Mesenchymal stem cell (in vitro differentiated cells and primary cell): ENCODE measurements at regions not wholly inside any gene's neighbourhood (a gene's known extent, or its start where the extent isn't known, plus 50 kb on each side); places are given as distances from the start of the nearest gene placed in this dataset.

ENCODE experiments used
- DNase-seq: peaks from one replicate; pipeline ENCODE4 v3.0.0-alpha.2; 2013
- H2AFZ ChIP-seq: one replicate; pipeline ENCODE4 v1.6.1; 2013; ENCODE audit warnings: low read depth, mild to moderate bottlenecking, control low read depth, inconsistent platforms, low read length, moderate library complexity
- H2AK5ac ChIP-seq: 2 replicates; pipeline ENCODE4 v1.6.1; 2013; ENCODE audit warnings: low read length, moderate library complexity, mild to moderate bottlenecking, inconsistent platforms; ENCODE audit not compliant: severe bottlenecking
- H2BK120ac ChIP-seq: one replicate; pipeline ENCODE4 v1.6.1; 2013; ENCODE audit warnings: low read depth, mild to moderate bottlenecking, inconsistent platforms, low read length, moderate library complexity
- H2BK12ac ChIP-seq, 2 experiments: one replicate each; pipeline ENCODE4 v1.6.1; 2013; ENCODE audit warnings: inconsistent platforms in 2 of 2, low read length in 2 of 2, mild to moderate bottlenecking in 2 of 2, moderate library complexity in 2 of 2, control low read depth in 1 of 2
- H2BK15ac ChIP-seq: one replicate; pipeline ENCODE4 v1.6.1; 2013; ENCODE audit warnings: mild to moderate bottlenecking, low read depth, inconsistent platforms; ENCODE audit not compliant: poor library complexity, severe bottlenecking
- H2BK5ac ChIP-seq: 2 replicates; pipeline ENCODE4 v1.6.1; 2013; ENCODE audit warnings: low read depth, mild to moderate bottlenecking, low read length, control low read depth, inconsistent platforms; ENCODE audit not compliant: poor library complexity, severe bottlenecking
- H3K14ac ChIP-seq, 2 experiments: one replicate each; pipeline ENCODE4 v1.6.1; 2013; ENCODE audit warnings: inconsistent platforms in 2 of 2, low read length in 2 of 2, control low read depth in 1 of 2, mild to moderate bottlenecking in 1 of 2, moderate library complexity in 1 of 2
- H3K18ac ChIP-seq, 2 experiments: one replicate each; pipeline ENCODE4 v1.6.1; 2013; ENCODE audit warnings: inconsistent platforms in 2 of 2, low read length in 2 of 2, control low read depth in 1 of 2, low read depth in 1 of 2, mild to moderate bottlenecking in 1 of 2
- H3K23ac ChIP-seq, 2 experiments: one replicate each; pipeline ENCODE4 v1.6.1; 2013; ENCODE audit warnings: inconsistent platforms in 2 of 2, low read length in 2 of 2, mild to moderate bottlenecking in 2 of 2, moderate library complexity in 2 of 2, control low read depth in 1 of 2
- H3K27ac ChIP-seq: 2 replicates; pipeline ENCODE4 v1.5.1; 2013; ENCODE audit warnings: mild to moderate bottlenecking, moderate library complexity, low read length, control low read depth, inconsistent platforms; ENCODE audit not compliant: poor library complexity, severe bottlenecking
- H3K27me3 ChIP-seq, 2 experiments: 2 replicates each; pipeline versions ENCODE4 v1.6.1 to v1.7.0; 2013; ENCODE audit warnings: low read length in 2 of 2, mild to moderate bottlenecking in 2 of 2, moderate library complexity in 2 of 2, control low read depth in 1 of 2, inconsistent platforms in 1 of 2; ENCODE audit not compliant: control insufficient read depth in 1 of 2, insufficient read depth in 1 of 2
- H3K36me3 ChIP-seq, 2 experiments: 2 replicates each; pipeline versions ENCODE4 v1.6.1 to v1.7.0; 2013; ENCODE audit warnings: low read length in 2 of 2, control low read depth in 1 of 2, inconsistent platforms in 1 of 2, low read depth in 1 of 2, mild to moderate bottlenecking in 1 of 2; ENCODE audit not compliant: insufficient read depth in 2 of 2, control insufficient read depth in 1 of 2
- H3K4ac ChIP-seq, 2 experiments: one replicate each; pipeline ENCODE4 v1.6.1; 2013; ENCODE audit warnings: inconsistent platforms in 2 of 2, low read length in 2 of 2, mild to moderate bottlenecking in 2 of 2, moderate library complexity in 2 of 2, control low read depth in 1 of 2, low read depth in 1 of 2
- H3K4me1 ChIP-seq: 2 replicates; pipeline ENCODE4 v1.6.1; 2013; ENCODE audit warnings: low read depth, low read length, control low read depth; ENCODE audit not compliant: control insufficient read depth, insufficient read depth
- H3K4me2 ChIP-seq: 2 replicates; pipeline ENCODE4 v1.6.1; 2013; ENCODE audit warnings: low read length, mild to moderate bottlenecking, inconsistent platforms; ENCODE audit not compliant: poor library complexity, severe bottlenecking
- H3K4me3 ChIP-seq, 2 experiments: 2 replicates each; pipeline versions ENCODE4 v1.5.1 to v1.7.0; 2013; ENCODE audit warnings: low read length in 2 of 2, mild to moderate bottlenecking in 2 of 2, control low read depth in 1 of 2, low read depth in 1 of 2; ENCODE audit not compliant: insufficient read depth in 1 of 2
- H3K79me1 ChIP-seq: replicated peaks from 2 replicates; pipeline ENCODE4 v1.6.1; 2013; ENCODE audit warnings: mild to moderate bottlenecking, control low read depth, low read length, inconsistent platforms; ENCODE audit not compliant: poor library complexity, severe bottlenecking
- H3K9ac ChIP-seq: 2 replicates; pipeline ENCODE4 v1.7.0; 2013; ENCODE audit warnings: mild to moderate bottlenecking, low read length, moderate library complexity
- H3K9me3 ChIP-seq: 2 replicates; pipeline ENCODE4 v1.7.0; 2013; ENCODE audit warnings: mild to moderate bottlenecking, low read length; ENCODE audit not compliant: control insufficient read depth
- H4K8ac ChIP-seq: one replicate; pipeline ENCODE4 v1.6.1; 2013; ENCODE audit warnings: inconsistent platforms, mild to moderate bottlenecking, low read length, moderate library complexity
- H4K91ac ChIP-seq: one replicate; pipeline ENCODE4 v1.6.1; 2013; ENCODE audit warnings: mild to moderate bottlenecking, low read length, inconsistent platforms
- WGBS: methylation state at CpG from one replicate; pipeline ENCODE4 v1.1.7; 2013; ENCODE audit warnings: mixed read lengths; 5-methylcytosine and 5-hydroxymethylcytosine counted together

GRCh38 chr17:72175787-72176515 is 55.1 kb downstream of the SOX9 start:
- no peaks in the 10 kb centered on the region for H3K79me1 ChIP-seq
- no peak overlapping the region for H3K27ac ChIP-seq
- no peak for DNase-seq
- no peak overlapping the region for H2BK120ac ChIP-seq
- H3K4ac ChIP-seq, result no peak overlapping the region
- no peak overlapping the region for H2BK5ac ChIP-seq
- WGBS, result 79% methylated on average over 11 of the region's 12 CpGs
- no peak overlapping the region for H3K18ac ChIP-seq
- no peak overlapping the region for H2BK15ac ChIP-seq
- H2AFZ ChIP-seq, result no peak overlapping the region
- no peak overlapping the region for H4K8ac ChIP-seq
- H3K9me3 ChIP-seq, result no peaks in the 10 kb centered on the region
- H3K27me3 ChIP-seq, result peaks cover 5% of the 10 kb centered on the region in 2 experiments
- peaks cover 4% of the 10 kb centered on the region for H3K4me1 ChIP-seq
- no peak overlapping the region for H2BK12ac ChIP-seq
- no peak overlapping the region for H2AK5ac ChIP-seq
- no peak overlapping the region for H3K9ac ChIP-seq
- H3K14ac ChIP-seq, result no peak overlapping the region
- H3K36me3 ChIP-seq, result no peaks in the 10 kb centered on the region
- no peak overlapping the region for H3K4me2 ChIP-seq
- H3K23ac ChIP-seq, result no peak overlapping the region
- H3K4me3 ChIP-seq, result no peak overlapping the region
- H4K91ac ChIP-seq, result no peak overlapping the region

GRCh38 chr17:72176516-72176851 is 55.7 kb downstream of the SOX9 start:
- H4K91ac ChIP-seq, result no peak overlapping the region
- H3K36me3 ChIP-seq, result no peaks in the 10 kb centered on the region
- H3K4me3 ChIP-seq, result no peak overlapping the region
- H3K18ac ChIP-seq, result no peak overlapping the region
- H3K27ac ChIP-seq, result no peak overlapping the region
- peaks cover 4% of the 10 kb centered on the region for H3K4me1 ChIP-seq
- no peak overlapping the region for H3K14ac ChIP-seq
- H4K8ac ChIP-seq, result no peak overlapping the region
- H3K4me2 ChIP-seq, result no peak overlapping the region
- no peak overlapping the region for H2BK15ac ChIP-seq
- H3K9ac ChIP-seq, result no peak overlapping the region
- H3K27me3 ChIP-seq, result peaks cover 5% of the 10 kb centered on the region in 2 experiments
- H2AFZ ChIP-seq, result no peak overlapping the region
- no peak for DNase-seq
- no peak overlapping the region for H2AK5ac ChIP-seq
- WGBS, result 80% methylated on average over 2 of the region's 3 CpGs
- H2BK12ac ChIP-seq, result no peak overlapping the region
- H3K79me1 ChIP-seq, result no peaks in the 10 kb centered on the region
- no peak overlapping the region for H2BK120ac ChIP-seq
- H3K4ac ChIP-seq, result no peak overlapping the region
- no peak overlapping the region for H2BK5ac ChIP-seq
- H3K9me3 ChIP-seq, result no peaks in the 10 kb centered on the region
- no peak overlapping the region for H3K23ac ChIP-seq

- H3K14ac ChIP-seq, result no peak overlapping the region
- H3K36me3 ChIP-seq, result no peaks in the 10 kb centered on the region
- no peak overlapping the region for H2AK5ac ChIP-seq
- no peak overlapping the region for H4K91ac ChIP-seq
- H3K79me1 ChIP-seq, result no peaks in the 10 kb centered on the region
- no peak overlapping the region for H3K9ac ChIP-seq
- H3K23ac ChIP-seq, result no peak overlapping the region
- no peak overlapping the region for H2BK120ac ChIP-seq
- H3K27ac ChIP-seq, result no peak overlapping the region
- H3K4me3 ChIP-seq, result no peak overlapping the region
- no peak overlapping the region for H4K8ac ChIP-seq
- peaks cover 4% of the 10 kb centered on the region for H3K4me1 ChIP-seq
- no peak overlapping the region for H3K4ac ChIP-seq
- no peak overlapping the region for H2BK5ac ChIP-seq
- no peak overlapping the region for H2BK15ac ChIP-seq
- no peaks in the 10 kb centered on the region for H3K9me3 ChIP-seq
- H2BK12ac ChIP-seq, result no peak overlapping the region
- H3K27me3 ChIP-seq, result peaks cover 2 to 5% of the 10 kb centered on the region in 2 experiments
- H2AFZ ChIP-seq, result no peak overlapping the region
- H3K18ac ChIP-seq, result no peak overlapping the region
- no peak for DNase-seq
- 81% methylated on average over 5 of the region's 8 CpGs for WGBS
- H3K4me2 ChIP-seq, result no peak overlapping the region
These were observed 56.3 kb downstream of the SOX9 start for GRCh38 chr17:72176951-72177660.

GRCh38 chr17:72177738-72178137 is 56.9 kb downstream of the SOX9 start:
- Histone ChIP-seq H3K27me3 (peaks cover 0 to 5% of the 10 kb centered on the region in 2 experiments), H2AFZ (no peak overlapping the region), H3K27ac (no peak overlapping the region), H2AK5ac (no peak overlapping the region), H3K9me3 (no peaks in the 10 kb centered on the region), H3K23ac (no peak overlapping the region), H3K36me3 (no peaks in the 10 kb centered on the region), H3K79me1 (no peaks in the 10 kb centered on the region), H3K4me3 (no peak overlapping the region), H3K14ac (no peak overlapping the region), H2BK120ac (no peak overlapping the region), H2BK12ac (no peak overlapping the region), H3K4me2 (no peak overlapping the region), H2BK15ac (no peak overlapping the region), H4K8ac (no peak overlapping the region), H2BK5ac (no peak overlapping the region), H3K4ac (no peak overlapping the region), H4K91ac (no peak overlapping the region), H3K9ac (no peak overlapping the region), H3K4me1 (peaks cover 4% of the 10 kb centered on the region), H3K18ac (no peak overlapping the region)
- DNase-seq, result no peak
- WGBS, result 89% methylated on average over 2 of the region's 2 CpGs
